Ramos (cell line): ENCODE measurements at regions not wholly inside any gene's neighbourhood (a gene's known extent, or its start where the extent isn't known, plus 50 kb on each side); places are given as distances from the start of the nearest gene placed in this dataset.

Experiments
- in situ Hi-C: fragments of 300-500 bp; cut with MboI; formaldehyde crosslinking; loops from one replicate; pipeline ENCODE4 v1.14.3; 2022; ENCODE audit warnings: low sequenced_read_pairs; ENCODE audit not compliant: unreplicated experiment

GRCh38 chr11:36948460-36949127 is 350.6 kb upstream of the RAG2 start:
- in situ Hi-C loops = no loop called here

GRCh38 chr11:36945384-36945783 is 347.3 kb upstream of the RAG2 start:
- in situ Hi-C loops = no loop called here

- in situ Hi-C loops = no loop called here
Observed at GRCh38 chr11:36933481-36933880, 335.4 kb upstream of the RAG2 start.

- in situ Hi-C loops = no loop called here
Observed at GRCh38 chr11:36931139-36931538, 333.1 kb upstream of the RAG2 start.

GRCh38 chr11:36930256-36930655 is 332.2 kb upstream of the RAG2 start:
- in situ Hi-C loops = no loop called here

GRCh38 chr11:36929401-36929800 is 331.4 kb upstream of the RAG2 start:
- in situ Hi-C loops = no loop called here

- in situ Hi-C loops = no loop called here
Observed at GRCh38 chr11:36928621-36929020, 330.6 kb upstream of the RAG2 start.

- in situ Hi-C loops = no loop called here
Observed at GRCh38 chr11:36899800-36900199, 301.8 kb upstream of the RAG2 start.

- in situ Hi-C loops = no loop called here
Observed at GRCh38 chr11:36890841-36891240, 292.8 kb upstream of the RAG2 start.

GRCh38 chr11:36890121-36890679 is 292.2 kb upstream of the RAG2 start:
- in situ Hi-C loops = no loop called here

GRCh38 chr11:36885154-36885553 is 287.1 kb upstream of the RAG2 start:
- in situ Hi-C loops = no loop called here

- in situ Hi-C loops = no loop called here
Observed at GRCh38 chr11:36878737-36879136, 280.7 kb upstream of the RAG2 start.

GRCh38 chr11:36877149-36877548 is 279.1 kb upstream of the RAG2 start:
- in situ Hi-C loops = no loop called here

- in situ Hi-C loops = no loop called here
Observed at GRCh38 chr11:36876266-36876665, 278.2 kb upstream of the RAG2 start.

GRCh38 chr11:36874291-36874690 is 276.3 kb upstream of the RAG2 start:
- in situ Hi-C loops = no loop called here

GRCh38 chr11:36870361-36870760 is 272.3 kb upstream of the RAG2 start:
- in situ Hi-C loops = no loop called here

- in situ Hi-C loops = no loop called here
Observed at GRCh38 chr11:36868380-36868779, 270.3 kb upstream of the RAG2 start.

- in situ Hi-C loops = no loop called here
Observed at GRCh38 chr11:36865846-36866245, 267.8 kb upstream of the RAG2 start.

- in situ Hi-C loops = no loop called here
Observed at GRCh38 chr11:36854875-36855274, 256.8 kb upstream of the RAG2 start.

- in situ Hi-C loops = no loop called here
Observed at GRCh38 chr11:36848660-36849059, 250.6 kb upstream of the RAG2 start.

- in situ Hi-C loops = no loop called here
Observed at GRCh38 chr11:36840378-36840777, 242.3 kb upstream of the RAG2 start.

- in situ Hi-C loops = no loop called here
Observed at GRCh38 chr11:36837831-36838437, 239.9 kb upstream of the RAG2 start.
